B cell (primary cell): ENCODE measurements at regions not wholly inside any gene's neighbourhood (a gene's known extent, or its start where the extent isn't known, plus 50 kb on each side); places are given as distances from the start of the nearest gene placed in this dataset.

Experiments used
- ATAC-seq: fragments of 200-7000 bp; cut with Tn5 transposase; one replicate; pipeline ENCODE4 v1.10.0; 2021; ENCODE audit warnings: low read depth, mild to moderate bottlenecking, moderate number of reproducible peaks, moderate library complexity
- CTCF ChIA-PET: fragments of 350-600 bp; sonication (Branson Sonifier 250); formaldehyde crosslinking; loops from one replicate; lab custom pipeline; 2021; ENCODE audit warnings: antibody characterized with exemption, inconsistent platforms; lab: Charles Lee
- POLR2A ChIA-PET: fragments of 350-600 bp; sonication (Branson Sonifier 250); formaldehyde crosslinking; loops from one replicate; lab custom pipeline; 2021; ENCODE audit warnings: antibody characterized with exemption; lab: Charles Lee
- DNase-seq: peaks from one replicate; pipeline ENCODE4 v3.0.0; 2013
- H2AFZ ChIP-seq: 2 replicates; pipeline ENCODE4 v1.6.1; 2012; ENCODE audit warnings: mild to moderate bottlenecking, low read depth, low read length; ENCODE audit not compliant: insufficient read depth, poor library complexity, severe bottlenecking
- H3K27ac ChIP-seq, 2 donors: 1 replicate in 1 of 2; 2 replicates in 1 of 2; pipeline ENCODE4 v1.5.1; 2012 to 2013; ENCODE audit warnings: low read length in 2 of 2, mild to moderate bottlenecking in 2 of 2, moderate library complexity in 1 of 2
- H3K27me3 ChIP-seq, 4 experiments: fragments of 200-600 bp in 1 of 4; sonication (generic) in 1 of 4; replicated peaks in 1 of 4; 1 replicate in 2 of 4; 2 replicates in 2 of 4; pipeline versions ENCODE4 v1.6.1 to v1.7.0; 2013 to 2016; ENCODE audit warnings: low read length in 3 of 4, mild to moderate bottlenecking in 2 of 4, mixed read lengths in 1 of 4, moderate library complexity in 1 of 4; ENCODE audit not compliant: insufficient read depth in 4 of 4, control insufficient read depth in 3 of 4; ENCODE audit errors: control extremely low read depth in 1 of 4
- H3K36me3 ChIP-seq, 2 experiments: replicated peaks in 1 of 2; 1 replicate in 1 of 2; 2 replicates in 1 of 2; pipeline versions ENCODE4 v1.6.1 to v1.7.1; 2013; ENCODE audit warnings: low read length in 1 of 2; ENCODE audit not compliant: insufficient read depth in 2 of 2, control insufficient read depth in 1 of 2; ENCODE audit errors: control extremely low read depth in 1 of 2, extremely low read depth in 1 of 2
- H3K4me1 ChIP-seq, 2 donors: fragments of 200-600 bp in 1 of 2; sonication (generic) in 1 of 2; 1 replicate in 1 of 2; 2 replicates in 1 of 2; pipeline versions ENCODE4 v1.5.1 to v1.6.1; 2013 to 2017; ENCODE audit warnings: low read length in 2 of 2; ENCODE audit not compliant: control insufficient read depth in 2 of 2, insufficient read depth in 2 of 2
- H3K4me2 ChIP-seq: replicated peaks from 2 replicates; pipeline ENCODE3; 2012; ENCODE audit warnings: mild to moderate bottlenecking, low read depth, low read length; ENCODE audit not compliant: poor library complexity, severe bottlenecking
- H3K4me3 ChIP-seq, 5 experiments: fragments of 200-600 bp in 1 of 5; sonication (generic) in 1 of 5; 1 replicate in 3 of 5; 2 replicates in 2 of 5; pipeline versions ENCODE4 v1.5.1 to v1.7.0; 2011 to 2016; ENCODE audit warnings: low read length in 4 of 5, mild to moderate bottlenecking in 4 of 5, low read depth in 2 of 5, control low read depth in 1 of 5, moderate library complexity in 1 of 5; ENCODE audit not compliant: insufficient read depth in 1 of 5; ENCODE audit errors: control extremely low read depth in 1 of 5, extremely low read depth in 1 of 5
- H3K79me2 ChIP-seq: fragments of 200-600 bp; sonication (generic); one replicate; pipeline ENCODE4 v1.6.0; 2016; ENCODE audit warnings: low read length; ENCODE audit not compliant: control insufficient read depth, insufficient read depth
- H3K9ac ChIP-seq: fragments of 200-600 bp; sonication (generic); 2 replicates; pipeline ENCODE4 v1.6.1; 2017; ENCODE audit warnings: mild to moderate bottlenecking, low read length, moderate library complexity
- H3K9me3 ChIP-seq, 3 donors: one replicate each; pipeline versions ENCODE4 v1.6.1 to v1.7.1; 2013; ENCODE audit warnings: low read length in 2 of 3; ENCODE audit not compliant: control insufficient read depth in 2 of 3, insufficient read depth in 1 of 3; ENCODE audit errors: control extremely low read depth in 1 of 3
- H4K20me1 ChIP-seq: 2 replicates; pipeline ENCODE4 v1.6.0; 2012; ENCODE audit warnings: mild to moderate bottlenecking, low read length; ENCODE audit not compliant: insufficient read depth, control insufficient read depth, poor library complexity, severe bottlenecking
- H3K27ac Mint-ChIP-seq: one replicate; pipeline ENCODE4 v1.8.0; 2021; ENCODE audit warnings: mixed read lengths
- H3K27me3 Mint-ChIP-seq: one replicate; pipeline ENCODE4 v1.8.0; 2021; ENCODE audit warnings: mixed read lengths
- H3K4me1 Mint-ChIP-seq: one replicate; pipeline ENCODE4 v1.8.0; 2021; ENCODE audit warnings: mixed read lengths
- H3K4me3 Mint-ChIP-seq: one replicate; pipeline ENCODE4 v1.8.0; 2021; ENCODE audit warnings: mixed read lengths
- H3K9me3 Mint-ChIP-seq: one replicate; pipeline ENCODE4 v1.8.0; 2022; ENCODE audit warnings: mixed read lengths; ENCODE audit not compliant: insufficient read depth
- CTCF ChIP-seq: fragments of 200-600 bp; IDR thresholded peaks from one replicate; pipeline ENCODE4 v1.8.0; 2022; ENCODE audit warnings: antibody characterized with exemption, mild to moderate bottlenecking
- EZH2 ChIP-seq: IDR thresholded peaks from 2 replicates; pipeline ENCODE4 v1.6.1; 2012; ENCODE audit warnings: borderline replicate concordance, low read depth, mild to moderate bottlenecking, moderate library complexity, low read length; ENCODE audit not compliant: insufficient read depth, poor library complexity, severe bottlenecking
- WGBS: methylation state at CpG from one replicate; pipeline ENCODE4 v1.1.5; 2013; ENCODE audit warnings: missing lambda C conversion rate; ENCODE audit not compliant: insufficient coverage; 5-methylcytosine and 5-hydroxymethylcytosine counted together
- intact Hi-C: fragments of 100-400 bp; cut with micrococcal nuclease; formaldehyde crosslinking; loops from one replicate; pipeline ENCODE4 v1.10.0; 2022

GRCh38 chr4:101651778-101652177, 138.8 kb upstream of the BANK1 start:
- Mint-ChIP-seq H3K4me3 (no peak overlapping the region), H3K27ac (no peak overlapping the region), H3K27me3 (no peaks in the 10 kb centered on the region), H3K9me3 (no peaks in the 10 kb centered on the region), H3K4me1 (peaks cover 4% of the 10 kb centered on the region)
- no peak overlapping the region for H3K4me2 ChIP-seq
- 92% methylated on average over 2 of the region's 3 CpGs for whole genome bisulfite sequencing
- no peaks in the 10 kb centered on the region for H3K4me1 ChIP-seq
- no peak overlapping the region for H3K27ac ChIP-seq
- no peak overlapping the region for H3K4me3 ChIP-seq
- H3K36me3 ChIP-seq: no peaks in the 10 kb centered on the region
- TF ChIP-seq EZH2 (no peak), CTCF (no peak)
- no peak for ATAC-seq
- H3K79me2 ChIP-seq: no peaks in the 10 kb centered on the region
- no peak overlapping the region for H2AFZ ChIP-seq
- POLR2A ChIA-PET: no interaction called here
- CTCF ChIA-PET: no interaction called here
- H4K20me1 ChIP-seq: no peaks in the 10 kb centered on the region
- no peaks in the 10 kb centered on the region for H3K27me3 ChIP-seq
- DNase-seq: no peak
- intact Hi-C loops: no loop called here
- no peak overlapping the region for H3K9ac ChIP-seq
- H3K9me3 ChIP-seq: peaks cover 0 to 1% (median 0%) of the 10 kb centered on the region in 3 donors

- intact Hi-C loops: no loop called here
- Histone ChIP-seq H2AFZ (no peak overlapping the region), H3K36me3 (no peaks in the 10 kb centered on the region), H3K27me3 (no peaks in the 10 kb centered on the region), H3K79me2 (no peaks in the 10 kb centered on the region), H3K4me1 (no peaks in the 10 kb centered on the region), H3K4me2 (no peak overlapping the region), H3K9me3 (no peaks in the 10 kb centered on the region), H3K4me3 (no peak overlapping the region), H3K9ac (no peak overlapping the region), H4K20me1 (no peaks in the 10 kb centered on the region), H3K27ac (no peak overlapping the region)
- peaks cover 4% of the 10 kb centered on the region for H3K4me1 Mint-ChIP-seq
- DNase-seq (no peak), ATAC-seq (no peak)
- no peaks in the 10 kb centered on the region for H3K27me3 Mint-ChIP-seq
- no peak for TF ChIP-seq CTCF
- no peaks in the 10 kb centered on the region for H3K9me3 Mint-ChIP-seq
- ChIA-PET CTCF (interaction anchor here (1.3 kb wide), 1 partner anchor 481 kb away, joined by 3 read pairs; no protein-coding TSS in a partner anchor), POLR2A (no interaction called here)
- WGBS: 95% methylated on average over 2 of the region's 3 CpGs
- H3K27ac Mint-ChIP-seq: no peak overlapping the region
- H3K4me3 Mint-ChIP-seq: no peak overlapping the region
These were observed 140.6 kb upstream of the BANK1 start for GRCh38 chr4:101649790-101650515.
